PC-9 (cell line): ENCODE measurements at regions not wholly inside any gene's neighbourhood (a gene's known extent, or its start where the extent isn't known, plus 50 kb on each side); places are given as distances from the start of the nearest gene placed in this dataset.

ENCODE experiments used
- BruUV-seq: library from RNA; stranded (reverse); fragments of 400-500 nt; replicated peaks from 2 replicates; lab custom pipeline; 2021; lab: Mats Ljungman, UMichigan
- CTCF ChIA-PET: fragments of 300-600 bp; sonication (Branson Sonifier 250); formaldehyde crosslinking; loops from one replicate; lab custom pipeline; 2022; ENCODE audit warnings: antibody characterized with exemption; lab: Charles Lee
- POLR2A ChIA-PET: fragments of 300-600 bp; sonication (Branson Sonifier 250); formaldehyde crosslinking; loops from one replicate; lab custom pipeline; 2022; ENCODE audit warnings: antibody characterized with exemption; ENCODE audit not compliant: unreplicated experiment; lab: Charles Lee
- DNase-seq, 2 experiments: peaks; one replicate each; pipeline versions ENCODE4 v3.0.0 to v3.0.0-alpha.2; 2015 to 2022; ENCODE audit warnings: mixed read lengths in 1 of 2
- H2AFZ ChIP-seq: fragments of 200-600 bp; sonication (generic); 2 replicates; pipeline ENCODE4 v1.8.1; 2017; ENCODE audit warnings: antibody characterized with exemption
- H3F3A ChIP-seq: fragments of 200-600 bp; sonication (generic); 2 replicates; pipeline ENCODE4 v1.8.1; 2017; ENCODE audit warnings: antibody characterized with exemption, mild to moderate bottlenecking, low read depth; ENCODE audit not compliant: insufficient read depth
- H3K27ac ChIP-seq: fragments of 200-600 bp; sonication (generic); 2 replicates; pipeline ENCODE4 v1.6.1; 2016; ENCODE audit warnings: mixed run types
- H3K27me3 ChIP-seq: fragments of 200-600 bp; sonication (generic); 2 replicates; pipeline ENCODE4 v1.6.1; 2016; ENCODE audit warnings: low read depth, mixed run types; ENCODE audit not compliant: insufficient read depth
- H3K36me3 ChIP-seq: fragments of 200-600 bp; sonication (generic); 2 replicates; pipeline ENCODE4 v1.6.1; 2016; ENCODE audit warnings: low read depth, mixed run types
- H3K4me1 ChIP-seq: fragments of 200-600 bp; sonication (generic); replicated peaks from 2 replicates; pipeline ENCODE4 v1.6.1; 2016; ENCODE audit warnings: mixed run types; ENCODE audit not compliant: insufficient read depth
- H3K4me2 ChIP-seq: fragments of 200-600 bp; sonication (generic); 2 replicates; pipeline ENCODE4 v1.6.1; 2017; ENCODE audit warnings: mixed run types
- H3K4me3 ChIP-seq: fragments of 200-600 bp; sonication (generic); 2 replicates; pipeline ENCODE4 v1.6.1; 2016; ENCODE audit warnings: mixed run types
- H3K79me2 ChIP-seq: fragments of 200-600 bp; sonication (generic); 2 replicates; pipeline ENCODE4 v1.6.1; 2017; ENCODE audit warnings: low read depth, mixed run types
- H3K9me2 ChIP-seq: fragments of 200-600 bp; sonication (generic); 2 replicates; pipeline ENCODE4 v1.8.1; 2017; ENCODE audit warnings: mild to moderate bottlenecking; ENCODE audit not compliant: insufficient read depth
- H3K9me3 ChIP-seq: fragments of 200-600 bp; sonication (generic); 2 replicates; pipeline ENCODE4 v1.8.1; 2016; ENCODE audit warnings: low read depth; ENCODE audit not compliant: insufficient read depth
- H4K20me1 ChIP-seq: fragments of 200-600 bp; sonication (generic); 2 replicates; pipeline ENCODE4 v1.8.1; 2017; ENCODE audit not compliant: insufficient read depth
- EZH2 ChIP-seq: fragments of 200-600 bp; sonication (generic); IDR thresholded peaks from 2 replicates; pipeline ENCODE4 v1.8.0; 2017; ENCODE audit warnings: antibody characterized with exemption, low read depth
- intact Hi-C: fragments of 100-400 bp; cut with micrococcal nuclease; formaldehyde crosslinking; loops from one replicate; pipeline ENCODE4 v1.10.0; 2022; ENCODE audit not compliant: unreplicated experiment
- TF ChIP-seq, protein P1 (sequence below): fragments of 200-600 bp; sonication (generic); conservative IDR thresholded peaks from 2 replicates; pipeline ENCODE4 v1.6.1; 2017; ENCODE audit warnings: mixed run types, antibody characterized with exemption, mild to moderate bottlenecking, moderate library complexity

DNA sequence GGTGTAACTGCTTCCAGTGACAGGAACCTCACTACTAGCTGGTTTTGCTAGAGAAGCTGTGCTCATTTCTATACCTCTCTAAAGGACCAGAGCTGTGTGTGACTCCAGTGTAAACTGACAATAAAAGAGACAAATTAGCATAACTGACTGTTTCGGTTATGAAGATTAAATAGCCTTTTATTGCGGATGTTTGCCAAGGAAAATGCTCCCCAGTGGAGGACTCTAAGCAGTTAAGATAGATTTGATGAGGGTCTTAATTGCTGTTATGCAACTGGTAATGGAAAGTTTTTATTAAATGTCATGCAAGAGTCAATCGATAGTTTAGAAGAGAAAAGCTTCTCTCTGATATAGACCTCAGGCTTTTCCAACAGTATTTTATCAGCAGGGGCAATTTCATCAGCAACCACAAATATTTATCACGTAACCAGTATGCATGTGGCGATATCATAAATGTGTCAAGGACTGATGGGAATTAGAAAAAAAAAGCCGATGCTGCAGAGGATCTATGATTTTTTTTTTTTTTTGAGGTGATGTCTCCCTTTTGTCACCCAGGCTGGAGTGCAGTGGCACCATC lies 275.2 kb upstream of the DMAC1 start:
- TF ChIP-seq, protein P1, sequence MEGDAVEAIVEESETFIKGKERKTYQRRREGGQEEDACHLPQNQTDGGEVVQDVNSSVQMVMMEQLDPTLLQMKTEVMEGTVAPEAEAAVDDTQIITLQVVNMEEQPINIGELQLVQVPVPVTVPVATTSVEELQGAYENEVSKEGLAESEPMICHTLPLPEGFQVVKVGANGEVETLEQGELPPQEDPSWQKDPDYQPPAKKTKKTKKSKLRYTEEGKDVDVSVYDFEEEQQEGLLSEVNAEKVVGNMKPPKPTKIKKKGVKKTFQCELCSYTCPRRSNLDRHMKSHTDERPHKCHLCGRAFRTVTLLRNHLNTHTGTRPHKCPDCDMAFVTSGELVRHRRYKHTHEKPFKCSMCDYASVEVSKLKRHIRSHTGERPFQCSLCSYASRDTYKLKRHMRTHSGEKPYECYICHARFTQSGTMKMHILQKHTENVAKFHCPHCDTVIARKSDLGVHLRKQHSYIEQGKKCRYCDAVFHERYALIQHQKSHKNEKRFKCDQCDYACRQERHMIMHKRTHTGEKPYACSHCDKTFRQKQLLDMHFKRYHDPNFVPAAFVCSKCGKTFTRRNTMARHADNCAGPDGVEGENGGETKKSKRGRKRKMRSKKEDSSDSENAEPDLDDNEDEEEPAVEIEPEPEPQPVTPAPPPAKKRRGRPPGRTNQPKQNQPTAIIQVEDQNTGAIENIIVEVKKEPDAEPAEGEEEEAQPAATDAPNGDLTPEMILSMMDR, result no peak
- TF ChIP-seq EZH2, result no peak
- H3K36me3 ChIP-seq, result no peaks in the 10 kb centered on the region
- H3K27ac ChIP-seq, result no peak overlapping the region
- no peaks in the 10 kb centered on the region for H3K4me1 ChIP-seq
- no peak for DNase-seq
- no peaks in the 10 kb centered on the region for H3K79me2 ChIP-seq
- H3K4me3 ChIP-seq, result no peak overlapping the region
- POLR2A ChIA-PET, result no interaction called here
- no peak overlapping the region for H2AFZ ChIP-seq
- H3F3A ChIP-seq, result no peaks in the 10 kb centered on the region
- no peaks in the 10 kb centered on the region for H3K9me3 ChIP-seq
- H3K9me2 ChIP-seq, result no peaks in the 10 kb centered on the region
- no TSS peak for BruUV-seq
- no peaks in the 10 kb centered on the region for H4K20me1 ChIP-seq
- CTCF ChIA-PET, result no interaction called here
- H3K4me2 ChIP-seq, result no peak overlapping the region
- H3K27me3 ChIP-seq, result no peaks in the 10 kb centered on the region
- intact Hi-C loops, result no loop called here

DNA sequence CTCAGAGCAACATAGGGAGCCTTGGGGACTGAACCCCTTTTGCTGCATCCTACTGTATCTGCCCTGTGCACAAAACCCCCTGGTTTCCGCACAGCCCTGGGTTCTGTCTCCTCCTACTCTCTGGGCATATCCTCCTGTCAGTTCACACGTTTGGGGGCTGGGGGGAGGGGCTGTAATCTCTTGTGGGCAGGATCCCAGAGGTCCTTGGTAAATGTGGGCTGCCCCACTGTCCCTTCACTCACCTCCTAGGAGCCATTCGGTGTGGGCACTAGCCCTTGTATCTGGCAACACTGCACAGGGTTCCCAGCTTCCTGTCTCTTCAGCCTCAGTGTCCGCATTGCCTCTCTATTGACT lies 271.8 kb upstream of the DMAC1 start:
- BruUV-seq, result no TSS peak
- TF ChIP-seq EZH2, result no peak
- TF ChIP-seq, protein P1, result no peak
- Histone ChIP-seq H3K27me3 (no peaks in the 10 kb centered on the region), H3K4me2 (no peak overlapping the region), H4K20me1 (no peaks in the 10 kb centered on the region), H3K4me1 (no peaks in the 10 kb centered on the region), H2AFZ (no peak overlapping the region), H3K9me3 (no peaks in the 10 kb centered on the region), H3K4me3 (no peak overlapping the region), H3K27ac (no peak overlapping the region), H3K36me3 (no peaks in the 10 kb centered on the region), H3K9me2 (no peaks in the 10 kb centered on the region), H3F3A (no peaks in the 10 kb centered on the region), H3K79me2 (no peaks in the 10 kb centered on the region)
- ChIA-PET POLR2A (no interaction called here), CTCF (no interaction called here)
- intact Hi-C loops, result no loop called here
- DNase-seq, result no peak

DNA sequence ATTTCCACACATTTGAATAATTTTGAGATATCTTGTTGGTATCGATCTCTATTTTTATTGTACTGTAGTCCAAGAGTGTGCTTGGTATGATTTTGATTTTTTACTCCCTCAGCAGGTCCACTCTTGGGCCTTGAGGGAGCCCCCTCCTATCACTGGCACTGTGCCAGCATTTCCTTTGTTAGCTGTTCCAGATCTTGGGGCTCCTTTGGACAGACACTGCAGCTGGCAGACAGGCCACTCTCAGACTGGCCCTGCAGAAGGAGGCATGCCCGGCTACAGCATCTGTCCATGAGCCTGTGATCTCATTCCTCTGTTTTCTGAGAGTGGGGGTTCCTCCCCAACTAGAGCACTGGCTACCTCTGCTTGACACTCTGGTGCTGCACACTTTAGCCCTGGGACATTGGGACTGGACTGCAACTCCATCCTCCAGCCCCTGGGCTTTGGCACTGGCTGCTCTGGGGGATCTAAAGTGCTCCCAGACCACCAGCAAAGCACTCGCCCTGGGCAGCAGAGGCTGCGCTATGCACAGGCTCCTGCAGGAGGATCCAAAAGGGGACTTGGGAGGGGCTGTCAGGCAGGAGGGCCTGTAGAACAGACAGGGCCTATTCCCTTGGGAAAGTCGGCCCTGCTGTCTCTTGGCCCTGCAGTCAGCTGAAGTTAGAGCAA lies 271.3 kb upstream of the DMAC1 start:
- no peaks in the 10 kb centered on the region for H3K9me2 ChIP-seq
- no peaks in the 10 kb centered on the region for H4K20me1 ChIP-seq
- H3K4me3 ChIP-seq, result no peak overlapping the region
- no peaks in the 10 kb centered on the region for H3K79me2 ChIP-seq
- H3K9me3 ChIP-seq, result no peaks in the 10 kb centered on the region
- no peaks in the 10 kb centered on the region for H3K4me1 ChIP-seq
- H3K36me3 ChIP-seq, result no peaks in the 10 kb centered on the region
- ChIA-PET CTCF (no interaction called here), POLR2A (no interaction called here)
- no peak overlapping the region for H3K27ac ChIP-seq
- no peaks in the 10 kb centered on the region for H3F3A ChIP-seq
- no peak overlapping the region for H3K4me2 ChIP-seq
- BruUV-seq, result no TSS peak
- DNase-seq, result no peak
- no peak for TF ChIP-seq EZH2
- TF ChIP-seq, protein P1, result no peak
- intact Hi-C loops, result no loop called here
- H3K27me3 ChIP-seq, result no peaks in the 10 kb centered on the region
- no peak overlapping the region for H2AFZ ChIP-seq
